ENCODE measurements at regions not wholly inside any gene's neighbourhood (a gene's known extent, or its start where the extent isn't known, plus 50 kb on each side); places are given as distances from the start of the nearest gene placed in this dataset.

GRCh38 chr10:21300551-21300950, 224.9 kb downstream of the SKIDA1 start:
- Histone ChIP-seq H3K9me3 (no peaks in the 10 kb centered on the region), H3K4me3 (no peak overlapping the region), H3K27ac (no peak overlapping the region), H3K36me3 (no peaks in the 10 kb centered on the region), H3K4me1 (no peaks in the 10 kb centered on the region), H3K27me3 (no peaks in the 10 kb centered on the region)
- TF ChIP-seq POLR2A (IDR thresholded peaks at IDR 0.05) (no peak), CTCF (IDR thresholded peaks at IDR 0.05) (no peak)
- DNase-seq = no peak

- Histone ChIP-seq H3K36me3 (no peaks in the 10 kb centered on the region), H3K9me3 (no peaks in the 10 kb centered on the region), H3K27ac (no peak overlapping the region), H3K4me1 (no peaks in the 10 kb centered on the region), H3K4me3 (no peak overlapping the region), H3K27me3 (no peaks in the 10 kb centered on the region)
- no peak for DNase-seq
- no peak for TF ChIP-seq POLR2A (IDR thresholded peaks at IDR 0.05)
- TF ChIP-seq CTCF (IDR thresholded peaks at IDR 0.05) = no peak
Measured at GRCh38 chr10:21299330-21299729, 226.2 kb downstream of the SKIDA1 start.

GRCh38 chr10:21298701-21299100, 226.8 kb downstream of the SKIDA1 start:
- TF ChIP-seq CTCF (IDR thresholded peaks at IDR 0.05) (no peak), POLR2A (IDR thresholded peaks at IDR 0.05) (no peak)
- H3K4me3 ChIP-seq = no peak overlapping the region
- no peak for DNase-seq
- H3K9me3 ChIP-seq = no peaks in the 10 kb centered on the region
- no peaks in the 10 kb centered on the region for H3K4me1 ChIP-seq
- no peaks in the 10 kb centered on the region for H3K36me3 ChIP-seq
- H3K27me3 ChIP-seq = no peaks in the 10 kb centered on the region
- H3K27ac ChIP-seq = no peak overlapping the region

- no peak for DNase-seq
- H3K36me3 ChIP-seq = no peaks in the 10 kb centered on the region
- H3K4me1 ChIP-seq = no peaks in the 10 kb centered on the region
- H3K27me3 ChIP-seq = no peaks in the 10 kb centered on the region
- no peak overlapping the region for H3K4me3 ChIP-seq
- no peaks in the 10 kb centered on the region for H3K9me3 ChIP-seq
- TF ChIP-seq POLR2A (IDR thresholded peaks at IDR 0.05) = no peak
- TF ChIP-seq CTCF (IDR thresholded peaks at IDR 0.05) = no peak
- no peak overlapping the region for H3K27ac ChIP-seq
Measured at GRCh38 chr10:21297603-21298383, 227.7 kb downstream of the SKIDA1 start.

- DNase-seq = no peak
- no peaks in the 10 kb centered on the region for H3K36me3 ChIP-seq
- H3K9me3 ChIP-seq = no peaks in the 10 kb centered on the region
- H3K27ac ChIP-seq = no peak overlapping the region
- no peak overlapping the region for H3K4me3 ChIP-seq
- H3K4me1 ChIP-seq = no peaks in the 10 kb centered on the region
- TF ChIP-seq CTCF (IDR thresholded peaks at IDR 0.05) (no peak), POLR2A (IDR thresholded peaks at IDR 0.05) (no peak)
- no peaks in the 10 kb centered on the region for H3K27me3 ChIP-seq
Measured at GRCh38 chr10:21296575-21297355, 228.7 kb downstream of the SKIDA1 start.

Data from Peyer's patch (tissue), 4 donors.